Stimulated activated CD4-positive, alpha-beta T cell treated with anti-CD3 and anti-CD28 coated beads, TNF-alpha, amount 100 ng/mL, for 4 hours (primary cell): ENCODE measurements at regions not wholly inside any gene's neighbourhood (a gene's known extent, or its start where the extent isn't known, plus 50 kb on each side); places are given as distances from the start of the nearest gene placed in this dataset.
"Not testable (repeated sequence)": the region's sequence is repeated elsewhere in the genome, so short reads cannot be mapped to it uniquely, and the experiment has no call there.

Experiments
- DNase-seq, 3 experiments: peaks; one replicate each; pipeline ENCODE4 v3.0.0-alpha.2; 2020; ENCODE audit warnings: low read depth in 3 of 3

DNA sequence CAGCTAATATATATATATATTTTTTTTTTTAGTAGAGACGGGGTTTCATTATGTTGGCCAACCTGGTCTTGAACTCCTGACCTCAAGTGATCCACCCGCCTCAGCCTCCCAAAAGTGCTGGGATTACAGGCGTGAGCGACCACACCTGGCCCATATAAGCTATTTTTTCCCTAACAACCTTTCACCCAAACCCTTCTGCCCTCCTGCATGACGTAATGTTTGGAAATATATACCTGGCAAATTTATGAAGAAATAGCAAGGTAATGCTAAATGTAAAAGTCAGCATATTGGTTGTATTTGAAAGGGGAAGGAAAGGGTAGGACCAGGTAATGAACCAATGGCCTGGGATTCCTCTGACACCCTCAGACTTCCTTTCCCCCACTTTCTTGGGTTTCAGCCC lies 325.5 kb upstream of the ARID1B start:
- DNase-seq, result no peak

DNA sequence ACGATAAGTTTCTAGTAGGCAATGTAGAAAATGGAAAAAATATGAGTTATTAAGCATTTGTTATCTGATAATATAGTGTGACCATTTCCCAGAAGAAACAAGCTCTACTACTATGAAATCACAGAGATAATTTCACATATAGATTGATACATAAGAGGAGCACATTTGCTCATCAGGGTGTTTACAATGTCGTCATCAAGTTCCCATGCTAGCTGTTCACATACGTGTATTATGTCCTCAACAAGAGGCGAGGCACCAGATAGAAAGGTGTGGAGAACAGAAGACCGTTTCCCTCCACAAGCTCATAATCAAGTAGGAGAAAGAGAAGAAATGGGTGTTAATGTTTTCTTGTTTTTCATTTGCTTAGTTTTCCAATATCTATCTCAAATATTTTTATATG lies 326.1 kb upstream of the ARID1B start:
- DNase-seq, result no peak

DNA sequence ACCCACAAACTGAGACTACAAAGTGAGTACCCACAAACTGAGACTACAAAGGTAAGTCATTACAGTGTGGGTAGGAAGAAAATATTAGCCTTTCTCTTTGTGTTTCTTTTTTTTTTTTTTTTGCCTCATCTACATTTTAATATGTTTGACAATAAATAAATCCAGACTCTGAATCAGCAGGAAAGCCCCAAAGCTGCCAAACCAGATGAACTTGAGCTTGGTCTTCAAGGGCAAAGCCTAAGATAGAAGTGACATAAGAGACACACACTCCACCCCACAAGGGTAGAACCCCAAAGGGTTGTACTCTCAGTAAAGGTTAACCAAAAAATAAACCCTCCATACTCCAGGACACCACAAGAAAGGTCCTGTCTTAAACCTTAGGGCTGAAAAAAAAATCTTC lies 326.8 kb upstream of the ARID1B start:
- DNase-seq, result no peak

DNA sequence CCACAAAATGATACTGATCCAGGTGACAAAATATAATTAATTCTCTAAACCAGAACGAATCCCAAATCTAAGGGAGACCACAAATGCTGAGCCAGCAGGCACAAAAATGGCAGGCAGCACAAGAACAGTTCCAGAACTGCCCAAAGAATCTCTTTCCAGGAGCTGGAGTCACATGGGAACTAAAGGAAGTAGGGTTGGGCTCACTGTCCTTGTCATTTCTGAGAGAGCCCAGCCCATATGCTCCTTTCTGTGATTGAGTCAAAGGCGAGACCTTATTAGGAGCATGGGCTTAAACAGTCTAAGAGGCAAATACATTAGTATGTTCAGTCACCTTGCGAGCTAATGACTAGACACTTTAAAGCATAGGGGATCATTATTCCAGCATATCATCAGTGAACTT lies 327.6 kb upstream of the ARID1B start:
- no peak for DNase-seq

DNA sequence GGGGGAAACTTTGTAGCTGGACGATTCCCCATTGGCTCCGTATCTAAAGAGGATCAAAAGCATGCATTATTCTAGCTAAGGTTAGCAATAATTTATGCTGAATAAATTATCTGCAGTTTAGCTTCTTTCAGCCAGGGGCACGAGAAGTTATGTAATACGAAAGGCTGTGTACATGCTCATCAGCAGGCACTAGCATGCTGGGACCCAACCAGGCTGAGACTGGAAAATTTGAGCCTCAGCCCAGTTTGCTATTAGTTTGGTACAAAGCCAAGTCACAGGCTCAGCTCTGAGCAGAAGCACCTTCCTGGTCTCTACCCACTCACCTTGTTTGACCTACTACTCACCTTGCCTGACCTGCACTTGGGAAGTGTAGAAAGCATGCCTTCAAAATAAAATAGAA lies 328.1 kb upstream of the ARID1B start:
- no peak for DNase-seq

DNA sequence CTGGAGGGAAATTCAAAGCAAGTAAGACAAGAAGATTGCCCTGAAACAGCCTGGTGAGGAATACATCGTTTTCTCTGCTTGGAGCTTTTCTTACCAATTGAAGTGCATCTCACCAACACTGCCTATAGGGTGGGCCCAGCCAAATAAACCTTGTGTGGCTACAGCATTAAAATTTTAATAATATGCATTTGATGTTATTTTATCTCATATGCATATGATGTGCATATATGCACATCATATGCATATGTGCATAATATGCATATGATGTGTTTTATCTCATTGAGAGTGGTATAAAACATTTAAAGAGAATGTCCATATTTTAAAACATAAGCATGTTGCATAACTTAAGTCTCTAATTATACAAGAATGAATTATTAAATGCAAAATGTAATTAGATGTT lies 328.6 kb upstream of the ARID1B start:
- DNase-seq, result no peak

DNA sequence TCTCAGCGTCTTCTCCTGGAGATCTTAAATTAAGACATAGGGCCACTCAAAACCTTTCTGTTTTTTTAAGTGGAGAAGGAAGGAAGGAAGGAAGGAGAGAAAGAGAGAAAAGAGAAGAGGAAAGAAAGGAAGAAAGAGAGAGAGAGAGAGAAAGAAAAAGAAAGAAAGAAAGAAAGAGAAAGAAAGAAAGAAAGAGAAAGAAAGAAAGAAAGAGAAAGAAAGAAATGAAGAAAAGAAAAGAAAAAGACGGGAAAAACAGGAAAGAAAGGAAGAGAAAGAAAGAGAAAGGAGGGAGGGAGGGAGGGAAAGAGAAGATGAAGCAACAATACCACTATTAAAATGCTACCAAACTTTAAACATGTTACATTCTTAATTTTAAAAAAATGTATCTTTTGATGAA lies 336.5 kb upstream of the ARID1B start:
- no peak for DNase-seq

DNA sequence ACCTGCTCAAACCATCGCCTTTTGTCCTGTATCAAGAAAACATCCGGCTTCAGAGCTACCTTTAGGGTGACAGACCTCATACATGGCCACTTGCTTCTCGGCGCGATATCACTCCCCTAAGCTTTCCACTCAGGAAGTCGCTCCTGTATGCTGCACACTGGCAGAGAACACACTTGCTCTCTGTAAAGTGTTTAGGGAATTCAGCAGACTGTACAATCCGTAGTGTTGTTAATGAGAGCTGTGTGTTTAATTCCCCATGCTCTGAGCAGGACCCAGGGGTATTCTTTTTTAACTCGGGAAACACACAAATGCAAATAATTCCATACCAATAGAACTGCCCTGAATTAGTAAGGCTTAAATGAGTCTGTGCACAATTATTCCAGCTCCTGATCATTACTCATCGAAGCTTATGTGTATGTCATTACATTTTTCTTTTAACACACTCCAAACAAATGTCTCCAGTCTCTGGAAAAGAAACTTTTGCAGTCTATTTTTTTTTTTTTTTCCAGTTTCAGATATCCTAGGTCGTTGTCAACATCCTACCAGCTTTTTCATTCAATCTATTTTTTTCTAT lies 338.7 kb upstream of the ARID1B start:
- no peak for DNase-seq

DNA sequence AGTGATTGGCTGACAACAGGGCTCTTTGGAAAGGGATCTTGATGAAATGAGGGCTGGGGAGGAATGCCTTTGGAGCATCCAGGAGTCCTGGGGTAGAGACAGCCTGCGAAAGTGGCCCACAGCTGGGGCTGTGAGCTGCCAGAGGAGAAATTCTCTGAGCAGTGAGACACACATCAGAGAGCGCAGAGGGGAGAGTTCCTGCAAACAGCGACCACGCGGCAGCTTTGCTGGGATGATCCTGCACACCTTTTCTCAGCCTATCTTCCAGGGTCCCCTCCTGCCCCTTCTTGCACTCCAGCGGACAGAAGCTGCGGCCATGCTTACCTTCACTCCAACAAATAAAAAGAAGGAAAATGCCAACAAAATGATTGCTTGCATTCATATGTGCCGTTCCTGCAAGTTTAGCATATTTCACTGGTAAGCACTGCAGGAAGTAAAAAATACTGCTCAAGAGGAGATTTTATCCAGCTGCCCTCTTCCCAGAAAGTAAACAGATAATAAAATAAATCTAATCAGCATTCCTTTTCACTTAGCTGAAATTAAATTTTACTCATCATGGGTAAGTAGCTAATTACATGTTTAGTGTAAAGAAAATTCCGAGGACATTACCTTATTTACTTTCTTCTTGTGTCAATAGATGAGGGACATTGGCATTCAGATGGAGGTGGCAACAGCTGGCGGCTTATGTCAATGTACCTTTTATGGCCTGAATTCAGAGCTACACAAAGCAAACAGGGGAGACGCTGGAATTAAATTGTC lies 339.9 kb upstream of the ARID1B start:
- no peak for DNase-seq

DNA sequence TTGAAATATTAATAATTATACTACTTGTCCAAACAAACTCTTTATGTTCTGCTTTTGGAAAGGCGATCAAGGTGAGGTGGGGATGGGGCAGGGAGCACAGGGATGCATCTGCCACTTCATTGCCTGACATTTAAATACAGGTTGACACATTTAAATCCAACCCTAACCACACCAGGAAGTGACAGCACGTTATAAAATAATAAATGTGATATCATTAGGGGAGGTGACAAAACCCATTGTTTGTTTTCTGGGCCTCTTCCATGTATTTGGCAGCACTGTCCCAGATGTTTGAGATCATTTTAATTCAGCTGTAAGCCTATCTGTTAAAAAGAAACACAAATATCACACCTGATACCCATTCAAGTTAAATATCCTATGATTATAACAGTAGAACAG lies 342.4 kb upstream of the ARID1B start:
- DNase-seq, result no peak

DNA sequence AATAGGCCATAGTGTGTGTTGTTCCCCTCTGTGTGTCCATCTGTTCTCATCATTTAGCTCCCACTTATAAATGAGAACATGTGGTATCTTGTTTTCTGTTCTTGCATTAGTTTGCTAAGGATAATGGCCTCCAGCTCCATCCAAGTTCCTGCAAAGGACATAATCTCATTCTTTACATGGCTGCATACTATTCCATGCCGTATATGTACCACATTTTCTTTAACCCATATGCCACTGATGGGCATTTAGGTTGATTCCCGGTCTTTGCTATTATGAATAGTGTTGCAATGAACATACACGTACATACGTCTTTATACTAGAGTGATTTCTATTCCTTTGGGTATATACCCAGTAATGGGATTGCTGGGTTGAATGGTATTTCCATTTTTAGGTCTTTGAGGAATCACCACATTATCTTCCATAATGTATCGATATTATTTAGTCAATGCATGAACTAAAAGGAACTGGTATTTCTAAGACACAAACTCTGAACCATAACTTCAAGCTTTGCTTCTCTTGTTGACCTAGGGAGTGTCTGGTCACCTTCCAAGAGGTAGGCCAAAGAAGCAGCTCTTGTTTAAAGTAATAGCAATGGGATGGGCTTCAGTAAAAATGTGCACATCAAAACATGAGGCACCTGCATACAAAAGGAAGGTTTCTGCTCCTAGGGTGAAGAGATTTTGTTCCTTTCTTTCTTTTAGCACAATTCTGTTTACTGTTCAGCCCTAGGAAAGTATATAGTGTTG lies 343.0 kb upstream of the ARID1B start:
- DNase-seq, result no peak

DNA sequence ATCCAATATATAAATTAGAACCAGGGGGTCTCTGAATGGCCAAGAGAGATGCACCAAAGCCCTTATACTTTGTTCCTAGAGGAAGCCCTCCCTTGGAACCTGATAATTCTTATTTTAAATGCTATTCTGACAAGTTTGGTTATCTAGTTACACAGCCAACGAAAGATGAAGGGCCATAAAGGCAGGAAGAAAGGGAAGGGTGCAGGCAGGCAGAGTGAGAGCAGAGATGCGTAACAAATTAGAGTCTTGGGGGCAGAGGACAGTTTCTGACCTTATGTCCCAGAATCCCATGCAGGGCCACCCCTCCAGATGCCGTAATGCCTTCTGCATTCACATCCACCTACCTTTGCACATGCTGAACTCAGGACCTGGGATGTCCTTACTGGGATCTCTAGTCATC lies 344.6 kb upstream of the ARID1B start:
- no peak for DNase-seq

DNA sequence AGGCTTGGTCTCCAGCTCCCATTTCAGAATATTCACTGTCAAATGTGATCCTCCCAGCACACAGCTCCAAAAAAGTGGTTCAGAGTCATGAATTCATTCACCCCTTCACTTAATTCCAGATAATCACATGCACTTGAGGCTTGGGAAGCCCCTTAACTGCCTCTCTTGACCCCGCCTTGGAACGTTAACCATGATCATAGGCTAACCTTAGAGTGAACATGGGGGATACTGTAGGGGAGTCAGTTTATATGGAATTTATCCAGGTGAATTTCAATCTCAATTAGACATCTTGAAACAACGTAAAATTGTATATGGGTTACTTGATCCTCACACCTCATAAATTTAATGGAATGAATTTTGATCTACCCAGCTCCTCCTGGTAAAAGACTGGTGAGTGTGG lies 346.8 kb upstream of the ARID1B start:
- DNase-seq, result no peak

DNA sequence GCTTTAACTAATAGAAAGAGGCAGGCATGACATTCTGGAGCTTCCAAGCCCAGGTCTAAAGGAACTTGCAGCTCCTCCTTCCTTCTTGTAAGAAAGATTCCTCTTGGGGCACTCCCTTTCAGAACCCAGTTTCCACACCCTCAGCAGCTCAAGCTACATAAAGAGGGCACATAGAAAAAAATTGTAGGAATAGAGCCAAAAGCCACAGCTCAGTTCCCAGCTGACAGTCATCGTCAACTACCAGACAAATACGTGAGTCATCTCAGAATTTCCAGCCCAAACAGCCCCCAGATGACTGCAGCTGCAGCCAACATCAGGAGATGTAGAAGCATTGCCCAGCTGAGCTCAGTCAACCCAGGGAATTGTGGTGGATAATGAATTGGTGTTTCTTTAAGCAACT lies 349.8 kb upstream of the ARID1B start:
- DNase-seq, result no peak

DNA sequence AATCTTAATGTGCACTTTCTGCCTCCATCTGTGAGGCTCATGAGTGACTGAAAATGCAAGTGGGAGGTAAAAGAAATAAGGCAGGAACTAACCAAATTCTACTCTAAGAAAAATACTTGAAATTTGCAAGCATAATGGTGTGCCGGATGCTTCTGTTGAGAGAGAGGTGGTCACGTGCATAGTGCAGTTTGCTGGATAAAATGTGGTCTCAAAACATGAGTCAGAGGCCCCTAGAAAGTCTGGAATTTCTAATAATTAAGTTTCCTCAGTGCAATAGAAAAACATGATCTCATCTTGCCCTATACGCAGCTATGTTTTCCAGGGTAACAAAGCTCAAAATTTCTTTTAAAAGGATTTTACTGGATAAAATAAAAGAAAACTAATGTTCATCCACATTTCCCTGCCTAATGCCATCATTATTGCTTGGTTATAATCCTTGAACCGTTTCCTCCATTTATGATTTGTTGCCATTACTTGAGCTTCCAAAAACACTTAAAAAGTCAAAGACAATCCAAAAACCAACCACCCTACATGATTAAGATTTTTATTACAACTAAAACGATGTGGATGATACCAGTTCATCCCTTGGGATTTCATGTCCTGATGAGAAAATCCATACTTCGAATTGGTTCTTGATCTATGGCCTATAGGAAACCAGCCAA lies 351.7 kb upstream of the ARID1B start:
- no peak for DNase-seq

DNA sequence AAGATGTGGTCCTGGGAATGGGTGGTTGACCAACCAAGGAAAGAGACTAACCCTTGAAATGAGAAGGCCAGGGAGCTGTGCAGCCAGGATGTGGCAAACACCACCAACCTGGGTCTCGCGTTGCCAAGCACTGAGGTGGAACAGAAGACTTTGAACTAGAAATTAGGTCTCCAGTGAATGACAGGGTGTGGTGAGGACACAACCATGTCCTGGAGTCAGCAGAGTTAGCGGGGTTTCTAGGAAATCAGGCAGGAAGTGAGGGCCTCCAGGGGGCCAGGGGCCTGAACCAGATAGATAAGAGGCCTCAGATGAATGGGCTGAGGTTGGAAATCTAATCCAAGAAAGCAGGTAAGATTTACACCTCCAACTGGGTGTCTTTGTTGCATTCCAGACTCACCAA lies 353.3 kb upstream of the ARID1B start:
- no peak for DNase-seq

DNA sequence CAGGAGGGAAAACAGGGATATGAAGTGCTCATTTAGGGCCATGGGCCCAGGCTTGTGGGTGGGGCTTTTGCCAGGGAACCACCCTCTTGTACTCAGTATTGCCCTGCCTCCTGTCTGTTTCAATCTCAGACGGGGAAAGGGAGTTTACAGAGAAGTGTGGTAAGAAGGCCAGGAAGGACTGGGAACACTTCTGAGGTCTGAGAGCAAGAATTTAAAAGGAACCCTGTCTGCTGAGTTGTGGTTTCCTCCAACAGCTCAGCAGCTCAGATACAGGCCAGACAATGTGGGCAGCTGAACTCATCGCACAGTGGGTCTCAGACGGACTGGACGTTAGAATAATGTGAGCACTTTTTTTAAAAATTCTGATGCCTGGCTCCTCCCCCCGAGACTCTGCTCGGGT lies 354.1 kb upstream of the ARID1B start:
- no peak for DNase-seq

DNA sequence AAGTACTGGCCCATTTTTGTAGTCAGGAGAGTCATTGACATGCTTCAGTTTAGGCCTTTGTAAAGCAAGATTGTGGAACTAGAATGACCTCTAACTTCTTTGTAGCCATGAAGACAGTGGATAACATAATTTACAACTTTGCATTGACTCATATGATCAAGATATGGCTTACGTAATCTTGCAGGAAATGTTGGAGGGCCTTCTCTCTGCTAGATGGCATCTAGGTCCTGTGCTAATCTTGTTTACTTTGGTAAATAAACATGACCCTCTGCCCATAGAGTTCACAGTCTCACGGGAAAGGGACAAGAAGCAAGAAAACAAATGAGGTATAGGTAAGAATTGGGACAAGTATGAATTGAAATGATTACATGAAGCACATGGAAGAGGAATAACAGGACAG lies 355.2 kb upstream of the ARID1B start:
- no peak for DNase-seq

DNA sequence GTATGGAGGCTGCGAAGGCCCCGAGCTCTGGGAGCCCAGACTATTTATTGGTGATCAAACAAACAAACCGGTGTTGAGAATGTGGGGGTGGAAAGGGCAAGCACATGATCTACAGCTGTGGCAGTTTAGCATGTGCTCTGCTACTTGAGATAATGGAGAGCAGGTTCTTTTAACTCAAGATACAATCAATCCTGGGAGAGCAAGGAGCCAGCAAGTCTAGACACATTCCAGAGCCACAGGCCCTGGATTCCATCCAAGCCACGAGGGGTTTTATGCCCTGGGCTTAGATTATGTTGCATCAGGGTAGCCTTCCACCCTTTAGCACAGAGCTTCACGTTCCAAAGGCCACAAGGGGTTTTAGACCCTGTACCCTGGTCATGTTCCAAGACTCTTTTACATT lies 355.9 kb upstream of the ARID1B start:
- not testable (repeated sequence) for DNase-seq

DNA sequence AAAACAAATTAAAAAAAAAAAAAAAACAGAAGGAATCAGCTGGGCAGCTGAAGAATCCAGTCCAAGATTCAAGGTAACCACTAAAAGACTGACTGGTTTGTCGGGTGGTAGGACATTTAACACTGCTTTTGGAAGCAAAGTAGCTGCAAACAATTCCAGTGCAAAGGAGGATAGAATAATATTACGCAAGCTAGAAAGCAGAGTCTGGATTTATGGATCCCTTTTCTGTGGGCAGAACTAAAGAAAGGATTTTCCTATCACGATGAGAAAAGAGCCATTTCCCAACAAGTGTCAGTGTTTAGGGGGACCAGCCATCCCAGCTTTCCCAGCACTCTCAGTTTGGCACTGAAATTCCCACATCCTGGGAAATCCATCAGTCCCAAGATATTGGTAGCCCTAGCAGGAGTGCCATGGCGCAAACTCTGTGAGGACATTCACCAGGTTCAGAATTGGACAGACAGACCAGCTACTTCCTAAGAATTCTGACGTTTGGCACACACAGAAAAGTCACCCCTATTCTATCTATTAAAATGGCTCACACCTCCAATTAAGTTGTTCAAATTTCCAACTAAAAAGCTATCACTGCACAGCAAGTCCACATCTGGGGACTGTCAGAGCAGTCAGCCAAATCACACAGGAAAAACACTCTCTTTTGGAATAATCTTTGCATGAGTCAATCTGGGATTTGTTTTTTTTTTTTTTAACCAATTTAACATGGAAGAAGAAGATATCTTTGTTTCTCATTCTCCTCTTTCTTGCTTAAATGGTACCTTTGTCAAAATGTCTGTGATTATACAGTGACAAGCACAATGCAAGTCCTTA lies 356.8 kb upstream of the ARID1B start:
- no peak for DNase-seq

DNA sequence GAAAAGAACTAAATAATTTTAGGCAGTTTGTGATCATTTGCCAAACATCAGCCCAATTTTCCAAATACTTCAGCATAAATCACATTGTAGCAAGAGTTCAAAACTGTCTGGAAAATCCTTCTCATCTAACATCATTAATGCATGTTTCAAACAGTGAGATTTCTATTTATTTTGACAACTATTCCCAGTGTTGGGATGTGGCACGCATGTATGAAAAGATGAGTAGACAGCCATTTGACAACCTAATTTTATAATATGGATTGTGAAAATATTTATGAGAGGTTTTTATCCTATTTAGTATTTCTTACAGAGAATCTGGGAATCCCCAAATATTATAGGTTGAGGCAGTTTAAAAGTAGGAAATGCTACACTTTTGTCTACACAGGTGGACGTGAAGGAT lies 357.6 kb upstream of the ARID1B start:
- DNase-seq, result no peak

DNA sequence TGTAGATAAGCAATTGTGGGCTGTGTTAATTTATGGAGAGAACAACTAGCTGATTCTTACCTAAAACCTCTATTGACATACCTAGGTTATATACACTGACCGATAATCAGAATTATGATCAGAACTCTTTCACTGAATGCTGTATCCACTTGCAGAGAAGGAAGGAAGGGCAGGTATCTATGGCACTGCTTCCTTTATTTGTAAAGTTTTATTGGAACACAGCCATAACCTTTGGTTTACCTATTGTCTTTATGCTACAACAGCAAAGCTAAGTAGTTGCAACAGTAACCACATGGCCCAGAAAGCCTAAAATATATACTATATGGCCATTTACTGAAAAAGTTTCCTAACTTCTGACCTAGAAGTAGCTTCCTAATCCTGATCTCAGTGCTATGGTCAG lies 358.9 kb upstream of the ARID1B start:
- no peak for DNase-seq
